Inflammatory macrophage (primary cell): ENCODE measurements at regions not wholly inside any gene's neighbourhood (a gene's known extent, or its start where the extent isn't known, plus 50 kb on each side); places are given as distances from the start of the nearest gene placed in this dataset.
"Not testable (repeated sequence)": the region's sequence is repeated elsewhere in the genome, so short reads cannot be mapped to it uniquely, and the experiment has no call there.

ENCODE experiments used
- DNase-seq, 2 donors: peaks; one replicate each; pipeline ENCODE4 v3.0.0-alpha.2; 2020 to 2022

DNA sequence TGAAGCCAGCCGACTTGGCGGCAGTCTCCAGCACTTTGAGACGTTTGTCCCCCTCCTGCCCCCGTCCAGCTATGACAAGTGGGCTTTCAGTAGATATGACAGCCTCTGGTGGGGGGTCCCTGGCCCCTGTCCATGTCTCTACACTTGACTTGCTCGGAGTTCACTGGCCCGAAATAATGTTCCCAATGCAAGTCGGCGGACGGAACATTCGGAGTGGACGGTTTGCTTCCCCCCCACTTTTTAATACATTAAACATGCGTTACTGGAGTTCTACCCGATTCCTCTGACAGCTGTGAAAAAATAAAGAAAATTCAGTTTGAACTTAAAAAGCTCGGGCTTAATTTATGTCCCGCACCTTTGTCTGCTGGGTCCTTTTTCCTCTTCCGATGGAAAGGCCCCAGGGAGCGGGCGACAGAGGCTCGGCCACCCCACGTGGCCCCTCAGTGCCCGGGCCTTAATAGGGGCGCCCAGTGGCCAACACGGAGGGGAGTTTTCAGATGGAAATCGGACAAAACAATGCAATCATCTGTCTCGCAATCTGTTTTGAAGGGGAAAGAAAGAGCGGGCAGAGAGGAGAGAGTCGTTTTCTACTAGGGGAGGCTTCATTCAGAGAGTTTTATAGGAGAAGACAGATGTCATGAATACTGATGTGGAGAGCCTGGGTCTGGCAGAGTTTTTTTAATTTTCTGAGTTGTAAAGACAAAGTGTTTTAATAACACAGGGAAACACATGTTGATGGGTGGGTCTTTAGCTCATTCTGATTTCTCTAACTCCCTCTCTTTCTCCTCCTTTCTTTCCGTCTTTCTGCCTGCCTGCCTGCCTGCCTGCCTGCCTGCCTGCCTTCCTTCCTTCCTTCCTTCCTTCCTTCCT, 50.2 kb downstream of the SMIM38 start:
- DNase-seq, result no peak

DNA sequence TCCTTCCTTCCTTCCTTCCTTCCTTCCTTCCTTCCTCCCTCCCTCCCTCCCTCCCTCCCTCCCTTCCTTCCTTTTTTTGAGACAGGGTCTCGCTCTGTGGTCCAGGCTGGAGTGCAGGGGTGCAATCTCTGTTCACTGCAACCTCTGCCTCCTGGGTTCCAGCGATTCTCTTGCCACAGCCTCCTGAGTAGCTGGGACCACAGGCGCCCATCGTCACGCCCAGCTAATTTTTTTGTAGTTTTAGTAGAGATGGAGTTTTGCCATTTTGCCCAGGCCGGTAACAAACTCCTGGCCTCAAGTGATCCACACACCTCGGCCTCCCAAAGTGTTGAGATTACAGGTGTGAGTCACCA, 50.9 kb downstream of the SMIM38 start:
- DNase-seq, result not testable (repeated sequence)

DNA sequence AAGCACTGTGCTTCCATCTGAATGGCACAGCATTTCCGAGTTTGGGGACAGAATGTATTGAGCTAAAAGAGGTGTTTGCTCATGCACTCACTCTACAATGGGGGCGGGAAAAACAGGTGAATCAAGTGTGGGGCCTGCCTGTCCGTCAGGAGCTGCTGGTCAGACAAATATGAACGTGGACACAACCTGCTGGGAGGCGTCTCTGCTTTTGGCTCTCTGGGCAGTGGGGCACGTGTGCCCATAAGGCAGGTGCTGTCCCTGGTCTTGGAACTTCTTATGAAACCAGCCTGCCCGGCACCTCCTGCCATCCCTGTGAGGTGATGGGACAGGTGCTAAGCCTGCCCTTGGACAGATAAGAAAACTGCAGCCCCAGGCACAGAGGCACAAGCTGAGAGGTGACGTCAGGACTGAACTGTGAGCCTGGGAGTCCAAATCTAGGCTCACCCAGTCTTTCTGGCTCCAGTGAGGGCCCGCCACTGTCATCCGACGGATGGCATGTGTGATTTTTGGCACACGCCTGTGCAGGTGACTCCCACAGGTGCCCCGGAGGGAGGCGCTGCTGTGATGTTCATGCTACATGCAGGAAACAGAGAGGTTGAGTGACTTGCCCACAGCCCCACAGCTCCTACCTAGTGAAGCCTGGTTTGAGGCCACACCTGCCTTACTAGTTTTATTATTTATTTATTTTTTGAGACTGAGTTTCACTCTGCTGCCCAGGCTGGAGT, 51.6 kb downstream of the SMIM38 start:
- DNase-seq, result no peak

DNA sequence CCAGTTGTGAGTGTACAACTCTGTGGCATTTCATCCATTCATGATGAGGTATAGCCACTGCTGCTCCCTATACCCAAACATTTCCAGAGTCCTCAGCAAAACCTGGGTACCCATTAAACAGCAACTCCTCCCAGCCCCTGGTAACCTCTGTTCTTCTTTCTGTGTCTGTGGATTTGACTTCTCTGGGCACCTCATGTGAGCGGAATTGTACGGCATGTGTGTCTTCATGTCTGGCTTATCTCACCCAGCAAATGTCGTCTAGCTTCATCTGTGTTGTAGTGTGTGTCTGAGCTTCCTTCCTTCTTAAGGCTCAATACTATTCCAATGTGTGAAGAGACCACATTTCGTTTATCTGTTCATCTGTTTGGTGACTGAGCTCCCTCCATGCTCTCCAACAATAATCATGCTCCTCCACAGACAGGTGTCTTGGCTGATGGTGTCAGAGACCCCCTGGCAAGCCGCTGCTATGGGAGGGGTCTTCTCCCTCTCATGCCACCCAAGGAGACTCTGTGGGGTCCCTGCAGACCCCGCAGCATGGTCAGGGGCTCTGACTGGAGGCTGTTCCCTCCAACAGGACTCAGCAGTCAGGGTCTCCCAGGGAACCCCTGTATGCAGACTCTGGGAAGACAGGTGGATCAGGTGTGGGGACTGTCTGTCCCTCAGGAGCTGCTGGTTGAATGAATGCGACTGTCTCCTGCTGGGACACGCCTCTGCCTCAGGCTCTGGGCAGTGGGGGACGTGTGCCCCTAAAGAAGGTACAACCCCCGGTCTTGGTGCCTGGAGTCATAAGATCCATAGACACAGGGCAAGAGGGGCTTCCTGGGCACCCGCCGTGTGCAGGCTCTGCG, 52.7 kb downstream of the SMIM38 start:
- no peak for DNase-seq

DNA sequence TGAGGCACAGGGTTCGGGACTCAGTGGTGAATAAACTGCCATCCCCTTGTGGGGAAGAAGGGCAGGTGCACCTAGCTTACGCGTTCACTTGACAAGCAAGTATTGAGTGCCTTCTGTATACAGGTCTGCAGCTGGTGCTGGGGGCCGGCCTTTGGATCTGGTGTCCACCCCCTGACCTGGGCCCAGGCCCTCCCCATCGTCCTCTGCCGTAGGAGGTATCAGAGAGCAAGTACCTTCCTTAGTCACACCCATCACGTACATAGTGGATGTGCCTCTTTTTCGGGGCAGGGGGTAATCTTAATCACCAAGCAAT, 53.3 kb downstream of the SMIM38 start:
- DNase-seq, result no peak

DNA sequence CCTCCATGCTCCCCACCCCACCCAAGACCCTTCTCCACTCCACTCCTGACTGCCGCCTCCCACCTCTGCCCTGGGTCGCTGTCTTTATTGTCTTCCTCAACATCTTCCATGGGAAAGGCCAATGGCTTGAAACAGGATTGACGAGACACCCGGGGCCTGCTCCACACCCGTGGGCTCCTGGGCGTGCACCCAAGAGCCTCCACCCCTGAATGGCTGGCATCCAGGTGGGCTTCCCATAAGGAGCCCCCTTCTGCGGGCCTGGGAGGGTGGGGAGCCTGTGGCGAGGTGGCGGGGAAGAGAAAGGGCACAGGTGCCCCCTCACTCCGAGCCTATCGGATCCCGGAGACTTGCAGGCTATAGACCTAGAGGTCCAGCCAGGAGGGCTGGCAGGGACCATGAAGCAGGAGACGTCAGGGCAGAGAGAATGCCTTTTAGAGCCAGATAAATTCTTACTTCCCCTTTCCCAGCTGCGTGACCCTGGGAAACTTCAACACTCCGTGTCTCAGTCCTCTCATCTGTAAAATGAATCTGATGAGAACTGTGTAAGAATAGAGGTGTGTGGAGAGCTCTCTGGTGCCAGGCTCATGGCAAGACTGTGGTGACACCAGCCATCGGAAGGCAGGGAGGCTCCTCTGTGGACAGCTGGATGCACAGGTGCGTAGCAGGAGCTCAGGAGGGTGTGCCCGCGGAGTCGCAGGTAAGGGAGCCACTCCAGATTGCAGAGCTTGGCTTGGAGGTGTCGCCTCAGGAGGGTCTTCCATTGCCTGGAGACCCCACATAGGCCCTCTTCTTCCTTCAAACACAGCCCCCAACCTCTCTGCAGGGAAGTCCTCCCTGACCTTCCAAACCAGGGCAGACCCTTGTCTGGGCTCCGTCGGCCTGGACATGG, 53.9 kb downstream of the SMIM38 start:
- DNase-seq, result peak in 1 of 2 donors; percentile 22

DNA sequence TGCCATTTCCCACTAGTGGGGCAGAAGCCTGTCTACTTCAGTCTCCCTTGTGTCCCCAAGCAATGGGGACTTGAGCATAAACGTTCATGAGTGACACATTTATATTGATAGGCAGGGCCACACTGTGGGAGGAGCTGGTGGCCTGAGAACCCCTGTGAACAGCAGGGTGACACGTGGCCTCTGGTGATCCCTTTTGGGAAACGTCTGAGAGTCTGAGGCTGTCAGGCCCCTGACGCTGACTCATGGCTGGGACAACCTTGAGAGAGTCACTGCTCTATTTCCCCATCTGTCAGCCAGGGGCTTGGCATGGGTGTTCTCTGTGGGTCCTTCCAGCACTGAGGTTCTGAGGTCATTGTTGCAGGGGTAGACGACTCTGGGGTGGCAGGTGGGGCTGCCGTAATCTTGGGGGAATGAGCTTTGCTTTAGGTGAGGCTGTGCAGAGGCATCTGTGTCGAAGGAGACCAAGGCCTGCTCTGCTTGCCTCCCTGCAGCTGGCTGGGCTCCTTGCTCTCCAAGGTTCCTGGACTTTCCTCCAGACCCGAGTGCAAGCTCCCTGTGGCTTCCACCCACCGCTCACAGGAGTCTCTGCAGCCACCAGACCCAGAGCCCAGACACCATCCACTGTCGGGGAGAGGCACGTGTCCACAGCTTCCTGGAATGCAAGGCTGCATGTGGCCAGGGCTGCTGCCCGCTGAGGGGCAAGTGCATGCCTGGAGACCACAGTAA, 54.7 kb downstream of the SMIM38 start:
- peak; percentile 80 to 94 for DNase-seq

DNA sequence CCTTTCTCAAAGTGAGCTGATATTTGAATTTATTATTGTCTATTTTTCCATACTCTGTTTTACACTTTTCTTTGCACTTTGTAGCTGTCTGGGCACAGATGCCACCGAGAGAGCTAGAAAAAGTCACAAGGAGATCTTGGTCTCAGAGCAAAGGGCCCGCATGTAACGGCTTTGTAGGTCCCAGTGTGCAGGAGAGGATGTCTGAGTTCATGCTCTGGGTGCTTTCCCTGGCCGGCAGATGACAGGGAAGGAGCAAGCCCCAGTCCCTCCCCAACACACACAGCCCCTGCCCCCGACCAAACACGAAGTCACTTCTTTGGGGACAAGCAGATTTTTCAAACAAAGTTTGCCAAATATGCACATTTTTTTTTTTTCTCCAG, 55.8 kb downstream of the SMIM38 start:
- no peak for DNase-seq

DNA sequence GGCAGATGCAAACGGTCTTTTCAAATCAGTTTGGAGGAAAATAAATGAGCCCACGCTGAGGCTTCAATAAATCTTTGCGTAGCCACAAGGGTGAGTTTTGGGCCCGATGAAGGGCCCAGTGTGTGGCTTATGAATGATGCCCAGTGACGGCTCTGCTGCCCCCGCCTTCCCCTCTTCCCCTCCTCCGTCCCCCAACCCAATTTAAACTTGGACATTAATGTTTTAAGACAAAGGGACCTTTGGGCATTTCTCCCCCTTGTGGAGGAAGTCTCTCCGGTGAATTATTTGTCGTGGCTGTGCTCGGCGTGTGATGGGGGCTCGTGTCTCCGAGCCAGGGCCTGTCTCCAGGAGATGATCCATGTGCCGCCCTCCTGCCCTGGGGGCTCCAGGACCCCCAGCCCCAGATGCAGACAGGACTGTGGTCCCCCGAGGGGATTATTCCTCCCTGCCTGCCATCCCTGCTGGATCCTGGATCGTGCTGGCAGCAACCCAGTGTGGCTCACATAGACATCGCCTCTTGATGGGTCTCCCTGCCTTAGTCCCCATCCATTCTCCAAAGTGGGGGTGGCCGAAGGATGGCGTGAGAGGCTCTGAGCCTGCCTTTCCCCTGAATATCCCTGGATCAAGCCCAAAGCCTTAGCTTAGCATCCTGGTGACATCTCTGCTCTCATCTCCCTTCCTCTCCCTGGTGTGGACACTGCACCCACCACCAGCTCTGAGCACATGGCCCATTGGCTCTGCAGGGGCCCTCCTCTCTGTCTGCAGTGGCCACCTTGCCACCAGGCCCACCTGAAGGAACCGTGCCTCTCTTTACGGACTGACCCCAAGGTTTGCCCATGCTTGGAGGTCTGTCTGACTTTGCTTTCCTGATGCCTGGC, 56.4 kb downstream of the SMIM38 start:
- DNase-seq, result no peak

DNA sequence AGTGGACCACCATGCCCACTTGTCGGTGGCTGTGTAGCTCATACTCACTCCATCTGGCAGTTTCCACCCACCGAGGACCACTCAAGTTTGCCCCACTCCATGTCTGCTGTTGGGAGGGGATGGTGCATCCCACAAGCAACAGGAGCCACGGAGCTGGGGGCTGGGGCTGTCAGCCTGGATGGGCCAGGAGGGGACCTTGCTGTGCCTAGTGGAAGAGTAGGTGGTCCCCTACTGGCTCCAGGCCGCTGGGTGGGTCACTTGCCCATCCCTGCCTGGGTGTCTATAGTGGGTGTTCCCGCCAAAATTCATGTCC, 57.0 kb downstream of the SMIM38 start:
- no peak for DNase-seq

DNA sequence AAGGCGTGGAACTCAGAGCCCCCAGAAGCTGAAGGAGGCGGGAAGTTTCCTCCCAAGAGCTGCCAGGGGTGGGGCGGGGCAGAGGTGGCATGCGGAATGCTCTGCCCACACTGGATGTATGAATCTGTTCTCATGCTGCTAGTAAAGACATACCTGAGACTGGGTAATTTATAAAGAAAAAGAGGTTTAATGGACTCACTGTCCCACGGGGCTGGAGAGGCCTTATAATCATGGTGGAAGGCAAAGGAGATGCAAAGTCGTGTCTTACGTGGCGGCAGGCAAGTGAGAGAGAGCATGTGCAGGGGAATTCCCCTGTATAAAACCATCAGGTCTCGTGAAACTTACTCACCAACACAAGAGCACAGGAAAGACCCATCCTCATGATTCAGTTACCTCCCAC, 57.6 kb downstream of the SMIM38 start:
- no peak for DNase-seq

DNA sequence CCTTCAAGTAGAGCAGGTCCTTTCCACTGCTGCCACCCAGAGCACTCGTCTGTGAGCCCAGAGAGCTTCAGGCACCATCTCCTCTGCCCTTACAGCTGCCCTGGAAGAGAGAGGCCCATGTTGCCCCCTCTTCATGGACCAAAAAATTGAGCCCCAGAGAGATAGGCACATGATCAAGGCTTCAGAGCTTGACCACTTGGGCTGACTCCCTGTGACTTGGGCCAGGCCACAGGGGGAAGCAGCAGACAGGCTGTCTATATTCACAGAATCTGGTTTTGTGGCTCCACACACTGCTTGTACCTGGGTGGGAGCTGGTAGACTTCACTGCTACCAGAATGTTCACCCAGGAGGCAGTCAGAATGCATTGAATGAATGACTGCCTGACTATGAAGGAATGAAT, 58.2 kb downstream of the SMIM38 start:
- no peak for DNase-seq

DNA sequence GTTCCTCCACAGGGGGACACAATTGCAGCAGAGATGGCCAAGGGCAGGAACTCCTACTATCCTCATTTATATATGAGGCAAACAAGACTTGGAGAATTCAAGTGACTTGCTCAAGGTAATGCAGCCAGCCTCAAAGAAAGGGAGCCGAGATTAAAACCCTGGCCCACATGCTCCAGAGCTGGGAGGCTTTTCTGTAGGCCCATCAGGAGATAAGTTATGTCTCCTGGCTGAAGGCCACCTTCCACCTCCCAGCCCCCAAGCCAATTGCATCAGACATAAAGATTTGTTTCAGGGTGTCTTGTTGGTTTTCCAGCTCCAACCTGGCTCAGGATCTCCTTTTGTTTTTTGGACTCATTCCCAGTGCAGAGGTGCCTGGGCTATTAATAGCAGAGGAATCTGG, 59.5 kb downstream of the SMIM38 start:
- no peak for DNase-seq

DNA sequence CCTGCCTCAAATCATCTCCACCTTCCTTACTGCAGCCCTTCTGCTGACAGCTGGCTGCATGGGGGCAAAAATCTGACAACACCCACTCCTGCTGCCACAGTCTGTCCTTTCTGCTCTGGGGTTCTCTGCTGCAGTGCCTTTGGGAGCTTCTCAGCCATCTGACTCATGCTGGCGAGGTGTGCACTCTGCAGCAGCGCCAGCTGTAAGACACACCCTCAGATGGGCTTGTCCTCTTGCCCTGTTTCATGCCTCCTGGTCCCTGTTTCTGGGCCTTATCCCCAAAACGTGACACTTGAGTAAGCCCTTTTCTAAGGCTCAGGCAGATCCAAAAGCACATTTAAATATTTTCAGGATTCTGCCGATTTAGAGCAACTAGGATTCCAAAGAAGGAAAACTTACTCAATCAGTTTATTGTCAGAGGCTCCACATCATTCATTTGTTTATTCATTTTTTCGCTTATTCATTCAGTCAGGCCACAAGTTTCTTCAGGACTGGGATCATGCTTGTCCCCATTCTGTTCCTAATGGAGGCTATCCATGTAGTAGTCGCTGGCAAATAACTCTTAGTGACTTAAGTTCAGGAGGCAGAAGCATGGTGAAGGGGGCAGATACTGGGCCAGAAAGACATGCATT, 60.2 kb downstream of the SMIM38 start:
- no peak for DNase-seq

DNA sequence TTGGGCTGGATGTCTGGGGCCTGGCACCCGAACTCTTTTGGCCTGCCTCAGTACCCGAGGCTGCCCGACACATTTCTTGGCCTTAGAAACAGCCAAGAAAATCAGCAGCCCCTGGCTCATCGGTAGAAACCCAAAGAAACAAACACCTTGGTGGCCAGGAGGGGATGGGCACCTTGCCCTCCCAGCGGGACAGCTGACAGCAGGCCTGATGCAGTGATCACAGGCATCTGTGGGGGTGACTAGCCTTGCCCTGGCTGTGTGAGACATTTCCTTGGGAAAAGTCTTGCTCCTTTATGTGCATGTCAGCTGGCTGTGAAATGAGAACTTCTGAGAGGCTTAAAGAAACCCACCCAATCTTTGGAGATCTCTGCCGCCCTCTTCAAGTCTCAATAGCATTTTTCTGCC, 60.9 kb downstream of the SMIM38 start:
- DNase-seq, result no peak

DNA sequence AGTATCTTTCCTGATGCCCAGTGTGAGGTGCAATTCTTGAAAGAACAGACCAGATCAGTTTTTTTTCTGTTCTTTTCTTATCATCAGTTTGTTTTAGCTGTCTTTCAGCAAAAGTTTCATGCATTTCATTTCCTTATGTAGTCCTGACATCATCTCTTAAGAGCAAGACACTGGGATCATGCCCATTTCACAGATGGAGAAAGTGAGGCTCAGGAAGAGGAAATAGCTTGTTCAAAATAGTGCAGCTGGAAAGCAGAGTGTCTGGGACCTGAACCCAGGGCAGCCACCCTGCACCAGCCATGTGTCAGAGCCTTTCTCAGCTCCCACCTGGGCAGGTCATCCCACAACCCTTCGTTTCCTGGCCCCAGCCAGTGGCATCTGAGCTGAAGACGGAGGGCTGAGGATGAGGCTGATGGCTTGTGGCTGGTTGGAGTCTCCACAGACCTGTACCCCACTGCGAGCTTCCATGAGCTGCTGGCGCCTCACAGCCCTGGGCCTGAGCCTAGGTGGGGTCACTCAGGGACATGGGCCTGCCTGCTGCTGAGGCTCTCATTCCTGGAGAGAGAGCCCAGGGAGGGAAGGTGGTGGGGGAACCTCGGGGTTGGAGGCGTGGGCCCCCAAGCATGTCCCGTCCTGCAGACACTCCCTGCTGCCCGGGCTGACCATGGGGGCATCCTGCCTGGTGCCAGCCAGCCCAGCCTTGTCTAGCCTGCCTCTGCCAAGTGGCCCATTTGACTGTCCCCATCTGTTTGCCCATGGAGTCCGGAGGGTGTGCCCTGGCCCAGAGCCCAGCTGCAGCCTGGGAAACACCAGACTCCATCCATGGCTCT, 61.8 kb downstream of the SMIM38 start:
- no peak for DNase-seq

DNA sequence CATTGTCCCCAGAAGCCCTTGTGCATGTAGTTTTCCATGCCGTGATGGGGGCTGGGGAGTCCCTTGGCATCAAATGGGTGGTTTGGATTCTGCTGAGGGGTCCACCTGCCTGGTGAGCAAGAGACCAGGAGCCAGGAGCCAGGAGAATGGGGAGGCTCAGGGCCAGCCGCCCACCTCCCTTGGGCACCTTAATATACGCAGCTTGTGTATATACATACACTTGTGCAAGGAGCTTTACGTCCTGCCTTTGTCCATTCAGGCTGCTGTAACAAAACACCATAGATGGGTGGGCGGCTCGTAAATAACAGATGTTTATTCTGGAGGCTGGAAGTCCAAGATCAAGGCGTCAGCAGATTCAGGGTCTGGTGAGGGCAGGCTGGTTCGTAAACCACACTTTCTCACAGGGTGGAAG, 62.5 kb downstream of the SMIM38 start:
- DNase-seq, result no peak

DNA sequence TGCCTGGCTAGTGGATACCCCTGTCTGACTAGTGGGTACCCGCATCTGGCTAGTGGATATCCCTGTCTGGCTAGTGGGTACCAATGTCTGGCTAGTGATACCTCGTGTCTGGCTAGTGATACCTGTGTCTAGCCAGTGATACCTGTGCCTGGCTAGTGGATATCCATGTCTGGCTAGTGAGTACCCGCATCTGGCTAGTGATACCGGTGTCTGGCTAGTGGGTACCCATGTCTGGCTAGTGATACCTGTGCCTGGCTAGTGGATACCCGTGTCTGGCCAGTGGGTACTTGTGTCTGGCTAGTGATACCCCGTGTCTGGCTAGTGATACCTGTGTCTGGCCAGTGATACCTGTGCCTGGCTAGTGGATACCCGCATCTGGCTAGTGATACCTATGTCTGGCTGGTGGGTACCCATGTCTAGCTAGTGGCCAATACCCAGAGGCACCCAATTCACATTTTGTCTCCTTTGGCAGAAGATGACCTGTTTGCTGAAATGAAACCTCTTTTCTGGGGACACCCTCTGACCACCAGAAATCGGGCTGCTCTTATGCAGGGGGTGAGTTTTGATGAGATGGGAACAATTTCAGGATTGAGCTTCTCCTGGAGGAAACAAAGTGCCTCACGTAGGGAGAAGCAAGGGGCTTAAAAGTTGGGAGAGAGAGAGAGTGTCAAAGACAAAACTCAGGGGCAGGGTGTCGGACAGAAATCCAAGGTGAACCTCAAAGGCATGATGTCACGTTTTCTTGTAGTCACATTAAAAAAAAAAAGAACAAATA, 63.4 kb downstream of the SMIM38 start:
- DNase-seq, result no peak

DNA sequence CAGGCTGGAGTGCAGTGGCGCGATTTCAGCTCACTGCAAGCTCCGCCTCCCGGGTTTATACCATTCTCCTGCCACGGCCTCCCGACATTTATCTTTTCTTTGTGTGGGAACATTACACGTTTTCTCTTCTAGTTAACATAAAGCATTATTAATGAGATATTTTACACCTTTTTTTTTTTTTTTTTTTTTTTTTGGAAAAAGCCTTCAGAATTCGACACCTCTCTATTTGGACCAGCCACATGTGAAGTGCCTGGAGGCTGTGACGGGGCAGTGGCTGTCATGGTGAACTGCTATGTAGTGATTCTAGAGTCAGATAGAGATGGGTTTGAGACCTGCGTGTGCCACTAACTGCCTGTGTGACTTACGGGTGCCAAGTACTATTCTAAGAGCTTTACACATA, 64.3 kb downstream of the SMIM38 start:
- no peak for DNase-seq
